PC-3 (cell line): ENCODE measurements at regions not wholly inside any gene's neighbourhood (a gene's known extent, or its start where the extent isn't known, plus 50 kb on each side); places are given as distances from the start of the nearest gene placed in this dataset.

Experiments
- ATAC-seq: fragments of 200-7000 bp; cut with Tn5 transposase; 2 replicates; pipeline ENCODE4 v1.9.1; 2020; ENCODE audit warnings: mild to moderate bottlenecking, moderate library complexity
- BruUV-seq: library from RNA; stranded (reverse); fragments of 400-500 nt; replicated peaks from 2 replicates; lab custom pipeline; 2021; lab: Mats Ljungman, UMichigan
- CTCF ChIA-PET: fragments of 300-600 bp; sonication (Branson Sonifier 250); formaldehyde crosslinking; loops from one replicate; lab custom pipeline; 2022; ENCODE audit warnings: antibody characterized with exemption; lab: Charles Lee
- POLR2A ChIA-PET: fragments of 300-600 bp; sonication (Branson Sonifier 250); formaldehyde crosslinking; loops from one replicate; lab custom pipeline; 2022; ENCODE audit warnings: antibody characterized with exemption; ENCODE audit not compliant: unreplicated experiment; lab: Charles Lee
- DNase-seq: peaks from one replicate; pipeline ENCODE4 v3.0.0-alpha.2; 2015
- H2AFZ ChIP-seq: fragments of 300-600 bp; sonication (generic); 2 replicates; pipeline ENCODE4 v1.6.0; 2016; ENCODE audit warnings: antibody characterized with exemption, low read length
- H3F3A ChIP-seq: fragments of 300-600 bp; sonication (generic); one replicate; pipeline ENCODE4 v1.6.0; 2017; ENCODE audit warnings: antibody characterized with exemption, low read length, control low read depth, mild to moderate bottlenecking; ENCODE audit not compliant: unreplicated experiment
- H3K27ac ChIP-seq: fragments of 300-600 bp; sonication (generic); 2 replicates; pipeline ENCODE4 v1.5.1; 2016; ENCODE audit warnings: mild to moderate bottlenecking, low read length
- H3K27me3 ChIP-seq: fragments of 300-600 bp; sonication (generic); 2 replicates; pipeline ENCODE4 v1.6.1; 2016; ENCODE audit warnings: low read length, mixed read lengths
- H3K36me3 ChIP-seq: fragments of 300-600 bp; sonication (generic); 2 replicates; pipeline ENCODE4 v1.6.1; 2016; ENCODE audit warnings: low read depth, mixed run types, low read length, mixed read lengths
- H3K4me1 ChIP-seq: fragments of 300-600 bp; sonication (generic); 2 replicates; pipeline ENCODE4 v1.5.1; 2016; ENCODE audit warnings: low read length; ENCODE audit not compliant: insufficient read depth
- H3K4me2 ChIP-seq: fragments of 300-600 bp; sonication (generic); 2 replicates; pipeline ENCODE4 v1.6.0; 2016; ENCODE audit warnings: low read length
- H3K4me3 ChIP-seq: fragments of 300-600 bp; sonication (generic); 2 replicates; pipeline ENCODE4 v1.5.1; 2016; ENCODE audit warnings: mild to moderate bottlenecking, low read length, mixed read lengths
- H3K79me2 ChIP-seq: fragments of 300-600 bp; sonication (generic); 2 replicates; pipeline ENCODE4 v1.6.1; 2017; ENCODE audit warnings: low read length, mixed read lengths
- H3K9ac ChIP-seq: fragments of 300-600 bp; sonication (generic); 2 replicates; pipeline ENCODE4 v1.6.0; 2016; ENCODE audit warnings: mild to moderate bottlenecking, low read length
- H3K9me2 ChIP-seq: fragments of 300-600 bp; sonication (generic); replicated peaks from 2 replicates; pipeline ENCODE4 v1.6.1; 2016; ENCODE audit warnings: mixed run types, low read length, mixed read lengths
- H3K9me3 ChIP-seq: fragments of 300-600 bp; sonication (generic); 2 replicates; pipeline ENCODE4 v1.6.1; 2016; ENCODE audit warnings: low read length, mixed read lengths
- H4K20me1 ChIP-seq: fragments of 300-600 bp; sonication (generic); 2 replicates; pipeline ENCODE4 v1.6.1; 2016; ENCODE audit warnings: low read length, mixed read lengths
- EZH2 ChIP-seq: fragments of 300-600 bp; sonication (generic); IDR thresholded peaks from one replicate; pipeline ENCODE4 v1.6.1; 2017; ENCODE audit warnings: antibody characterized with exemption, mild to moderate bottlenecking, low read length; ENCODE audit not compliant: unreplicated experiment
- EZH2phosphoT487 ChIP-seq: fragments of 300-600 bp; sonication (generic); IDR thresholded peaks from 2 replicates; pipeline ENCODE4 v1.6.1; 2018; ENCODE audit warnings: mild to moderate bottlenecking, antibody characterized with exemption, low read length, borderline replicate concordance
- intact Hi-C: fragments of 100-400 bp; cut with micrococcal nuclease; formaldehyde crosslinking; loops from 2 replicates; pipeline ENCODE4 v1.9.0; 2023
- TF ChIP-seq, protein P1 (sequence below): fragments of 300-600 bp; sonication (generic); conservative IDR thresholded peaks from 2 replicates; pipeline ENCODE4 v1.5.1; 2017; ENCODE audit warnings: antibody characterized with exemption, low read depth, mild to moderate bottlenecking, low read length

GRCh38 chr11:128388206-128388815 is 199.0 kb downstream of the ETS1 start:
- ChIA-PET POLR2A (no interaction called here), CTCF (no interaction called here)
- Histone ChIP-seq H3K9me3 (no peaks in the 10 kb centered on the region), H3K36me3 (no peaks in the 10 kb centered on the region), H3K4me1 (no peaks in the 10 kb centered on the region), H3K9me2 (no peaks in the 10 kb centered on the region), H3K27ac (no peak overlapping the region), H3K27me3 (no peaks in the 10 kb centered on the region), H3K79me2 (no peaks in the 10 kb centered on the region), H3K4me3 (no peak overlapping the region), H3F3A (no peaks in the 10 kb centered on the region), H3K9ac (no peak overlapping the region), H2AFZ (no peak overlapping the region), H4K20me1 (no peaks in the 10 kb centered on the region), H3K4me2 (no peak overlapping the region)
- no peak for DNase-seq
- TF ChIP-seq, protein P1, sequence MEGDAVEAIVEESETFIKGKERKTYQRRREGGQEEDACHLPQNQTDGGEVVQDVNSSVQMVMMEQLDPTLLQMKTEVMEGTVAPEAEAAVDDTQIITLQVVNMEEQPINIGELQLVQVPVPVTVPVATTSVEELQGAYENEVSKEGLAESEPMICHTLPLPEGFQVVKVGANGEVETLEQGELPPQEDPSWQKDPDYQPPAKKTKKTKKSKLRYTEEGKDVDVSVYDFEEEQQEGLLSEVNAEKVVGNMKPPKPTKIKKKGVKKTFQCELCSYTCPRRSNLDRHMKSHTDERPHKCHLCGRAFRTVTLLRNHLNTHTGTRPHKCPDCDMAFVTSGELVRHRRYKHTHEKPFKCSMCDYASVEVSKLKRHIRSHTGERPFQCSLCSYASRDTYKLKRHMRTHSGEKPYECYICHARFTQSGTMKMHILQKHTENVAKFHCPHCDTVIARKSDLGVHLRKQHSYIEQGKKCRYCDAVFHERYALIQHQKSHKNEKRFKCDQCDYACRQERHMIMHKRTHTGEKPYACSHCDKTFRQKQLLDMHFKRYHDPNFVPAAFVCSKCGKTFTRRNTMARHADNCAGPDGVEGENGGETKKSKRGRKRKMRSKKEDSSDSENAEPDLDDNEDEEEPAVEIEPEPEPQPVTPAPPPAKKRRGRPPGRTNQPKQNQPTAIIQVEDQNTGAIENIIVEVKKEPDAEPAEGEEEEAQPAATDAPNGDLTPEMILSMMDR: no peak
- TF ChIP-seq EZH2: no peak
- TF ChIP-seq EZH2phosphoT487: no peak
- no peak for ATAC-seq
- BruUV-seq: no TSS peak
- intact Hi-C loops: no loop called here

DNA sequence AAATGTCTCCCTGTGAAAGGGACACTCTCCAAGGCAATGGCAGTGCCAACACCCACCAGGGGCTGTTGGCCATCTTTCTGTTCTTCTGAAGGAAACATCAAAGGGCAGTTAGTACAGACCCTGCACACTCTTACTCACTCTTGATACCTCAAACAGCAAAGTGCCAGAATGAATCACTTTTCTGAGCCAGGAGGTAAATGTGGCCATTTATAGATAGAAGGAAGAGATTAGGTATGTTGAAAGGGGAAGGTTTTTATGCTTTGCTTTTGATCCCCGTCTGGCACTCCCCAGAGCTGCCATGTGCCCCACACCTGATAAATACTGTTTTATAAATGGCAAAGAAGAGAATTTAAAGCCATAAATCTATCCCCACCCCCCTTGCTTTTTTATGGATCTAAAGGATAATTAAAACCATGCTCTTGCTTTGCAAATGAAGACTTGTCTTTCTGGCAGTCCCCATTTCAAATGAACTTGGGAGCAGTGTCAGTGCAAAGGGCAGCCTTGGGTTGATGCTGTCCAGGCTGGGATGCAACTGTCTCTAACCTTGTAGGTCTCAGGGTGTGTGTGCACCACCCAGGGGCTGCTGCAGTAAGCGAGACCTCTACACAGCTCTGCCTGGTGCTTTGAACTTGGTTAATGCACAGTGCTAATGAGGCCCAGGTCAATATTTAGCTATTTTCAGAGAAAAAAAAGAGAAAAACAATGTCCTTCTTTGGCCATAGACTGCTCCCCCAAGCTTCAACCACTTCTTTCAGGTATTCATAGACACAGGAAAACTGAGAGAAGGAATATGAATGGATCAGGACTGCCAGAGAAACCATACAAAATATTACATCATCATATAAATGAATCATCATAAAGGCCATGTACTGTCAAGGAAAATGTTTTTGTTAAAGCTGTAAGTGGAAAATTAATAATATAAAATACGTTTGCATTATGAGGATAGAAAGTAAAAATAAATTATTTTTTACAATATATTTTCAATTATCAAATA is 207.5 kb downstream of the ETS1 start:
- Histone ChIP-seq H3K9me3 (no peaks in the 10 kb centered on the region), H3K79me2 (no peaks in the 10 kb centered on the region), H3K27me3 (no peaks in the 10 kb centered on the region), H4K20me1 (no peaks in the 10 kb centered on the region), H3K36me3 (no peaks in the 10 kb centered on the region), H3F3A (no peaks in the 10 kb centered on the region), H3K4me2 (peak overlapping the region; percentile 7; the same call in 1 of the 2 replicates), H2AFZ (no peak overlapping the region), H3K9me2 (no peaks in the 10 kb centered on the region), H3K9ac (no peak overlapping the region), H3K27ac (no peak overlapping the region), H3K4me3 (no peak overlapping the region), H3K4me1 (peaks cover 25% of the 10 kb centered on the region)
- DNase-seq (peak; percentile 71), ATAC-seq (peak; percentile 38; the same call in 1 of the 2 replicates)
- ChIA-PET CTCF (no interaction called here), POLR2A (no interaction called here)
- TF ChIP-seq, protein P1: no peak
- TF ChIP-seq EZH2phosphoT487 (no peak), EZH2 (no peak)
- BruUV-seq: no TSS peak
- intact Hi-C loops: no loop called here
